OCI-LY7 (cell line): ENCODE measurements at regions not wholly inside any gene's neighbourhood (a gene's known extent, or its start where the extent isn't known, plus 50 kb on each side); places are given as distances from the start of the nearest gene placed in this dataset.

Experiments used
- BruUV-seq: library from RNA; stranded (reverse); fragments of 400-500 nt; replicated peaks from 2 replicates; lab custom pipeline; 2021; lab: Mats Ljungman, UMichigan
- CTCF ChIA-PET: fragments of 300-600 bp; sonication (Branson Sonifier 250); formaldehyde crosslinking; loops from one replicate; lab custom pipeline; 2022; ENCODE audit warnings: antibody characterized with exemption; ENCODE audit not compliant: unreplicated experiment; lab: Charles Lee
- POLR2A ChIA-PET: fragments of 300-600 bp; sonication (Branson Sonifier 250); formaldehyde crosslinking; loops from one replicate; lab custom pipeline; 2022; ENCODE audit warnings: antibody characterized with exemption; lab: Charles Lee
- DNase-seq: peaks from one replicate; pipeline ENCODE4 v3.0.0-alpha.2; 2015; ENCODE audit warnings: low spot score
- H2AFZ ChIP-seq: fragments of 200-600 bp; sonication (generic), shearing (Covaris generic); 2 replicates; pipeline ENCODE4 v1.6.1; 2014; ENCODE audit warnings: mild to moderate bottlenecking, antibody characterized with exemption, low read length, moderate library complexity
- H3K27ac ChIP-seq: fragments of 200-600 bp; sonication (generic); 2 replicates; pipeline ENCODE4 v1.5.1; 2014; ENCODE audit warnings: mixed run types, low read depth, mild to moderate bottlenecking, moderate library complexity, low read length, inconsistent platforms; ENCODE audit not compliant: poor library complexity, severe bottlenecking
- H3K36me3 ChIP-seq: fragments of 200-600 bp; sonication (generic); 2 replicates; pipeline ENCODE4 v1.6.1; 2014; ENCODE audit warnings: mild to moderate bottlenecking, antibody characterized with exemption, low read length, moderate library complexity, mixed read lengths; ENCODE audit not compliant: insufficient read depth
- H3K4me1 ChIP-seq: fragments of 200-600 bp; sonication (generic); 2 replicates; pipeline ENCODE4 v1.5.1; 2014; ENCODE audit warnings: mild to moderate bottlenecking, low read length; ENCODE audit not compliant: insufficient read depth, poor library complexity, severe bottlenecking
- H3K4me2 ChIP-seq: fragments of 200-600 bp; sonication (generic); 2 replicates; pipeline ENCODE4 v1.6.1; 2014; ENCODE audit warnings: mild to moderate bottlenecking, low read length
- H3K4me3 ChIP-seq: fragments of 200-600 bp; sonication (generic); 2 replicates; pipeline ENCODE4 v1.5.1; 2014; ENCODE audit warnings: mild to moderate bottlenecking, low read depth, low read length; ENCODE audit not compliant: poor library complexity, severe bottlenecking
- H3K79me2 ChIP-seq: fragments of 200-600 bp; sonication (generic); 2 replicates; pipeline ENCODE4 v1.6.1; 2016; ENCODE audit warnings: low read depth, mild to moderate bottlenecking, low read length, moderate library complexity, mixed read lengths; ENCODE audit not compliant: insufficient read depth
- H3K9me2 ChIP-seq: fragments of 200-600 bp; sonication (generic); 2 replicates; pipeline ENCODE4 v1.6.1; 2016; ENCODE audit warnings: mild to moderate bottlenecking, low read length, mixed read lengths; ENCODE audit not compliant: insufficient read depth
- H3K9me3 ChIP-seq: fragments of 200-600 bp; sonication (generic); 2 replicates; pipeline ENCODE4 v1.6.1; 2014; ENCODE audit warnings: mild to moderate bottlenecking, mixed run types, low read length, mixed read lengths
- H4K20me1 ChIP-seq: fragments of 200-600 bp; sonication (generic); 2 replicates; pipeline ENCODE4 v1.6.1; 2014; ENCODE audit warnings: mild to moderate bottlenecking, antibody characterized with exemption, low read length, moderate library complexity, mixed read lengths; ENCODE audit not compliant: insufficient read depth
- CTCF ChIP-seq: fragments of 200-600 bp; sonication (generic); conservative IDR thresholded peaks from 2 replicates; pipeline ENCODE4 v1.5.1; 2014; ENCODE audit warnings: mild to moderate bottlenecking, antibody characterized with exemption, low read length, moderate library complexity, mixed read lengths
- EZH2phosphoT487 ChIP-seq: fragments of 200-600 bp; sonication (generic); IDR thresholded peaks from 2 replicates; pipeline ENCODE4 v1.6.1; 2018; ENCODE audit warnings: low read depth, borderline replicate concordance, mild to moderate bottlenecking, mixed run types, antibody characterized with exemption, low read length, moderate library complexity, mixed read lengths
- intact Hi-C: fragments of 100-400 bp; cut with micrococcal nuclease; formaldehyde crosslinking; loops from one replicate; pipeline ENCODE4 v1.10.0; 2022; ENCODE audit not compliant: unreplicated experiment

- POLR2A ChIA-PET = no interaction called here
- intact Hi-C loops = no loop called here
Measured at GRCh38 chr5:2629045-2629444, 122.4 kb downstream of the IRX2 start.

GRCh38 chr5:2627867-2628266 lies 123.6 kb downstream of the IRX2 start:
- intact Hi-C loops = no loop called here
- Histone ChIP-seq H3K27ac (no peak overlapping the region), H3K9me3 (no peaks in the 10 kb centered on the region), H2AFZ (no peak overlapping the region), H3K36me3 (no peaks in the 10 kb centered on the region), H3K4me2 (no peak overlapping the region), H4K20me1 (no peaks in the 10 kb centered on the region), H3K4me3 (no peak overlapping the region), H3K79me2 (no peaks in the 10 kb centered on the region), H3K9me2 (no peaks in the 10 kb centered on the region), H3K4me1 (no peaks in the 10 kb centered on the region)
- ChIA-PET POLR2A (no interaction called here), CTCF (no interaction called here)
- BruUV-seq = no TSS peak
- DNase-seq = no peak
- TF ChIP-seq CTCF (no peak), EZH2phosphoT487 (no peak)

More at GRCh38 chr5:2629045-2629444, 122.4 kb downstream of the IRX2 start:
- no TSS peak for BruUV-seq
- Histone ChIP-seq H3K36me3 (no peaks in the 10 kb centered on the region), H3K4me2 (no peak overlapping the region), H3K9me3 (no peaks in the 10 kb centered on the region), H3K79me2 (no peaks in the 10 kb centered on the region), H3K9me2 (no peaks in the 10 kb centered on the region), H4K20me1 (no peaks in the 10 kb centered on the region), H2AFZ (no peak overlapping the region), H3K4me3 (no peak overlapping the region), H3K27ac (no peak overlapping the region), H3K4me1 (no peaks in the 10 kb centered on the region)
- CTCF ChIA-PET = no interaction called here
- no peak for DNase-seq
- TF ChIP-seq CTCF (no peak), EZH2phosphoT487 (no peak)

DNA sequence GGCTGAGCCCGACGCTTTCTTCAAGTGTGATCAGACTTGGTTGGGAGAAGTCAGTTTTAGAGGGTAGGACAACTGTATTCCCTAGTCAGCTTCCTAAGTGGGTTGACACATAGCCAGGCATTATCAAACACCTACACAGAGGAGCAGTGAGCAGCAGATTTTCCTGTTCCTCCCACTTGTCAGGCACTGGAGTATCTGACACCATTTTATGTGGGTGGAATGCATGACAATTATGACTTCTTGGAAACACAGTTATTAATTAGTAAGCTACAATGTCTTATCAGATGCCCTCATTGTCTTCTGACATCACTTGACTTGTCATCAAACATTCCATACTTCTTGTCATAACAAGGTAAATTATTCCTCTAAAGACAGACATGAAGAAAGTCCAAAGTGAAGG lies 124.9 kb downstream of the IRX2 start:
- TF ChIP-seq CTCF = no peak
- no peak for TF ChIP-seq EZH2phosphoT487
- Histone ChIP-seq H4K20me1 (no peaks in the 10 kb centered on the region), H2AFZ (no peak overlapping the region), H3K4me2 (no peak overlapping the region), H3K9me2 (no peaks in the 10 kb centered on the region), H3K27ac (no peak overlapping the region), H3K9me3 (no peaks in the 10 kb centered on the region), H3K36me3 (no peaks in the 10 kb centered on the region), H3K79me2 (no peaks in the 10 kb centered on the region), H3K4me3 (no peak overlapping the region), H3K4me1 (no peaks in the 10 kb centered on the region)
- no peak for DNase-seq
- POLR2A ChIA-PET = no interaction called here
- intact Hi-C loops = no loop called here
- CTCF ChIA-PET = no interaction called here
- BruUV-seq = no TSS peak
